ENCODE measurements at regions not wholly inside any gene's neighbourhood (a gene's known extent, or its start where the extent isn't known, plus 50 kb on each side); places are given as distances from the start of the nearest gene placed in this dataset.

- TF ChIP-seq CTCF (IDR thresholded peaks at IDR 0.05) (no peak), POLR2A (IDR thresholded peaks at IDR 0.05) (no peak)
These were observed 555.0 kb upstream of the RBFOX1 start for GRCh38 chr16:6777624-6778023.

Measured in vagina (tissue), 2 donors.